Urinary bladder (tissue), 3 donors: ENCODE measurements at regions not wholly inside any gene's neighbourhood (a gene's known extent, or its start where the extent isn't known, plus 50 kb on each side); places are given as distances from the start of the nearest gene placed in this dataset.

Experiments used
- DNase-seq: peaks from one replicate; pipeline ENCODE4 v3.0.0-alpha.2; 2015; ENCODE audit errors: extremely low spot score
- H3K27ac ChIP-seq: one replicate; pipeline ENCODE4 v1.5.1; 2013; ENCODE audit warnings: low read depth, mild to moderate bottlenecking, moderate library complexity
- H3K36me3 ChIP-seq: one replicate; pipeline ENCODE4 v1.6.1; 2013; ENCODE audit warnings: mild to moderate bottlenecking, moderate library complexity; ENCODE audit not compliant: insufficient read depth
- H3K4me1 ChIP-seq: one replicate; pipeline ENCODE4 v1.6.1; 2013; ENCODE audit warnings: mild to moderate bottlenecking, moderate library complexity; ENCODE audit not compliant: insufficient read depth
- H3K4me3 ChIP-seq: one replicate; pipeline ENCODE4 v1.5.1; 2013; ENCODE audit warnings: low read depth, low read length
- WGBS: extraction: QIAGEN DNeasy Blood & Tissue Kit; methylation state at CpG from one replicate; pipeline ENCODE4 v1.1.7; 2013; 5-methylcytosine and 5-hydroxymethylcytosine counted together
- donor health status: healthy with polysubstance abuse.
- donor health status: healthy.

DNA sequence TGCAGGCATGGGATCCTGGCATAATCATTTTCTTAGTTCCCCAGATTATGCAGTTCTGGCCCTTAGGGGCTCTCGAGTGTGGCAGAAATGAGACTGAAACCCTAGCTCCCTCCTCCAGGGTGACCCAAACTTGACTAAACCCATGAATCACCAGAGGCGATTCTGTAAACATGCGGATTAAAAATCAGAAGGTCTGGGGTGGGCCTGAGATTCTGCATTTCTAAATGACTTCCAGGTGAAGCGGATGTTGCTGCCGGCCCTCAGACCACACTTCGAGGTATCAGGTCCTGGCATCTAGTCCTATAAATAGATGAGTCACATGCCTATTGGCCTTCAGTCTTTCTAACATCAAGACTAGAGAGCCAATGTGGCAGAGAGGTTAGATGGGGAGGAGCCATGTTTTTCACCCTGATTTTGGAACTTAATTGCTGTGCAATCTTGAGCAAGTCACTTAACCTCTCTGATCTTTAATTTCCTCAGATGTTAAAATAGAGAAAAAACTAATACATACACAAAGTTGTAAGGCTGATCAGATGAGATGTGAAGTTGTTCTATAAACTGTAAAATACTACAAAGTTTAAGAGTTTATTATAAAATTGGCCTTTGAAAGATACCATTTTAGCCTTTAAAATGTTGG is 431.2 kb downstream of the FOXO1 start:
- Histone ChIP-seq H3K4me3 (no peak overlapping the region), H3K36me3 (no peaks in the 10 kb centered on the region), H3K4me1 (peaks cover 3% of the 10 kb centered on the region), H3K27ac (no peak overlapping the region)
- 67% methylated on average over 6 of the region's 6 CpGs for WGBS
- no peak for DNase-seq

DNA sequence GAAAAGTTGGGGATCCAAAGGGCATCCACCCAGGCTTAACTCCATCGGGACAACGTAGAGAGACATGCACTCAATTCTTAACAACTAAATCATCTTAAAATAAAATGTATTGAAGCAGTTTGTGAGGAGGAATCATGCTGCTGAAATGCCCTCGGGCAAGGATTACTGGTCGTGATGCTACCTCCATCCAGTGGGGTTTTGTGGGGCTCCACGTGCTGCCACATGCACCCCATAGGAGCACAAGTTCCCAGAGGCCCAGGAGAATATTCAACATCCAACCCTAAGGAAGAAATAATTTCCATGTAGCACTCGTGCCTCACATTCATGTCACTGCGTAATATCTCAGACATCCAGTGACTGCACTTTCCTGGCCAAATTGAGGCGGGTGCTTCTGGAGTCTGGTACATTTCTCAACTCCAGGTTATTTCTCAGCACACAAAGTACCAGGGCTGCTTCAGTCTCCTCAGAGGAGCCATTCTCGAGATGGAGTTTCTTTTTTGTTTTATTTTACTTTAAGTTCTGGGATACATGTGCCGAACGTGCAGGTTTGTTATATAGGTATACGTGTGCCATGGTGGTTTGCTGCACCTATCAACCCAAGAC is 429.8 kb downstream of the FOXO1 start:
- Histone ChIP-seq H3K27ac (no peak overlapping the region), H3K36me3 (no peaks in the 10 kb centered on the region), H3K4me3 (no peak overlapping the region), H3K4me1 (peaks cover 3% of the 10 kb centered on the region)
- no peak for DNase-seq
- 73% methylated on average over 12 of the region's 12 CpGs for WGBS

DNA sequence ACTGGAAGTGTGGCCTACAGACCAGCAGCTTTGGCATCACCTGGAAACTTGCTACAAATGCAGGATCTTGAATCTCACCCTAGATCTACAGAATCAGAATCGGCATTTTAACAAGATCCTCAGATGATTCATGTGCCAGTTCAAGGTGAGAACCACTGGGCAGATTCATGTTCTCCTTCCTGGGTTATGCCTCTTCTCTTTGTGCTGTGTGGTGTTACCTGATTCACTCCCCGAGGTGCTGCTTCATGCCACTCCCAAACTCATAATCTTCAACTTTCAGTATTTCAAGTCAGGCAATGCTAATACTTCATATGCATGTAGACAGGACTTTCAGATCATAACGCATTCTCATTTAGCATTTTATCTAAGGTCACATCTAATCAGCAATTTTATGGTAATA is 427.7 kb downstream of the FOXO1 start:
- H3K36me3 ChIP-seq = no peaks in the 10 kb centered on the region
- 89% methylated on average over 3 of the region's 3 CpGs for WGBS
- no peak overlapping the region for H3K4me3 ChIP-seq
- no peak for DNase-seq
- H3K4me1 ChIP-seq = peaks cover 3% of the 10 kb centered on the region
- no peak overlapping the region for H3K27ac ChIP-seq

DNA sequence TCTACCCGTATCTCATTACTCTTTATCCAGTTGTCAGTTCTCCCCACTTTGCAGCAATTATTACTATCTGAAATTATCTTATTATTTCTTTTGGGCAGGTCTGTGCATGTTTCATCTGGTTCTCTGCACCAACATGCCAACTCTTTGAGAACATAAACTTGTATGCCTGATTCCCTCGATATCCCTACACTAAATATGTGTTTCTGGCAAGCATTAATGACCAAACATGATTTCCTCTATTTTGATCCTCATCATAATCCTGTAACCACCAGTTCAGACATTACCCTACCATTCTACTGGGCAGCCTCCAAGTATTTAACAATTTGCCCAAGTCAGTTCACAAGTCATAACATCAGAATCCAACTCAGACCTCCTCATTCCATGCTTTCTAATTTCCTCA is 426.1 kb downstream of the FOXO1 start:
- no peak overlapping the region for H3K27ac ChIP-seq
- no peak for DNase-seq
- H3K36me3 ChIP-seq = no peaks in the 10 kb centered on the region
- no peak overlapping the region for H3K4me3 ChIP-seq
- H3K4me1 ChIP-seq = no peaks in the 10 kb centered on the region
- WGBS = 85% methylated on average over 2 of the region's 2 CpGs

DNA sequence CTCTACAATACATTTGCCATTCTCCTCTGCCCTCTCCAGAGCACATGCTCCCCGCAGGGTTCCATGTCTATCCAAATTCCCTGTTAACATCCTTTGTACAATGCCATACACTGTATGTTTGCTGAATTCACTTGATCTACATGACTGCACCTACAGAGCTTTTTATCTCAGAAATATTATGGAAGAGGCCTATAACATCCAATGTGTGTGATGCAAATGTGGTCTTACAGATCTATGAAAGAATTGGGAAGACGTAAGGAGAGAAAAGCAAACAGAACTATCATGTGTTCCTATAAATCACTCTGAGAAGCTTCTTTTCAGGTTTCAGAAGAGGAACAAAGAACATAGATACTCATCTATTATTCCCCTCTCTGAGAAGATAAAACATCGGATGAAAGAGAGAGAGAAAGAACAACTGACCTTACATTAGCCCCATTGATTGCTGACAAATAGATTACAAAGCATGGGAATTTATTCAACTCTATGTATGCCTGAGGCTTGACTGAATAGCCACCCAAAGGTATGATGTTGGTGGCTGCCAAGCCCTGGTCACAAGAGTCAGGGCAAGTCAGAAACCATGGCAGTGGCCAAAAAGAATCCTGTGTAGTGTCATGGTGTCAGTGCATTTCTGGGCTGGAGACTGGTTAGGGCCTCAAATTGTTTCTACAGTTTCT is 425.2 kb downstream of the FOXO1 start:
- H3K4me3 ChIP-seq = no peak overlapping the region
- no peak overlapping the region for H3K27ac ChIP-seq
- DNase-seq = no peak
- no peaks in the 10 kb centered on the region for H3K4me1 ChIP-seq
- 90% methylated on average over 3 of the region's 3 CpGs for WGBS
- H3K36me3 ChIP-seq = no peaks in the 10 kb centered on the region

DNA sequence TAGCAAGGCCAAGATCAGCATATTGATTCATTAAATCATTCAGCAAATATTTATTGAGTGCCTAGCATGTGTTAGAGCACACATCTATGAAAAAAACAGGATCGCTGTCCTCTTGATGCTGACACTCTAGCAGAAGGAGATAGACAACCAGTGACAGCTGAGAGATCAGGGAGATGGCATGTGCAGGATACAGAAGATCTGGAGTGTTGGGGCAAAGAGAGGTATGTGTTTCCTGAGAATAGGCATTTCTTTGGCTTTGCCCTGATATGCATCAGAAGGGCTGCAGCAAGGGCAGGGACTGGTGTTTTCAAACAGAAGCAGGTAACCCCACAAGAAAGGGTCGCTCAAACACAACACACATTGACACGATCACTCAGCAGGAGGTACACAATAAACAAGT is 423.4 kb downstream of the FOXO1 start:
- Histone ChIP-seq H3K4me1 (no peaks in the 10 kb centered on the region), H3K36me3 (no peaks in the 10 kb centered on the region), H3K27ac (no peak overlapping the region), H3K4me3 (no peak overlapping the region)
- DNase-seq = no peak
- WGBS = 91% methylated on average over 3 of the region's 3 CpGs

DNA sequence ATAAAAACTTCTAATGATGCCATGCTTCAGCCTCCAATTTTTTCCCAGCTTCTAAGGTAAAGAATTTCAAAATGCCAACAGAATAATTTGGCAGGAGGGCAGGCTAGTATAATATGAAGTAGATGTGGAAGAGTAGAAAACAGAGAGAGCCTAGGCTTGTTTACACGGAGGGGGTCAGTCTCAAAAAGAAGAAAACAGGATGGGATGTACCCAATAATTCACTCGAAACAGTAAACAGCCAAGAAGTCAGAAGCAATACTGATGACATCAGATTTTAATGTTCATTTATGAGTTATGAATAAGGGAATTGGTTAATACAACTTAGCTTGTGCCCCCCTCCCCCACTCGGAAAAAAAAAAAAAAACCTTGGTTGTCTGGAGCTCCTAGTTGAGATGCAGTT is 422.5 kb downstream of the FOXO1 start:
- H3K4me3 ChIP-seq = no peak overlapping the region
- H3K27ac ChIP-seq = no peak overlapping the region
- no peaks in the 10 kb centered on the region for H3K4me1 ChIP-seq
- 58% methylated on average over 3 of the region's 3 CpGs for WGBS
- DNase-seq = no peak
- no peaks in the 10 kb centered on the region for H3K36me3 ChIP-seq

DNA sequence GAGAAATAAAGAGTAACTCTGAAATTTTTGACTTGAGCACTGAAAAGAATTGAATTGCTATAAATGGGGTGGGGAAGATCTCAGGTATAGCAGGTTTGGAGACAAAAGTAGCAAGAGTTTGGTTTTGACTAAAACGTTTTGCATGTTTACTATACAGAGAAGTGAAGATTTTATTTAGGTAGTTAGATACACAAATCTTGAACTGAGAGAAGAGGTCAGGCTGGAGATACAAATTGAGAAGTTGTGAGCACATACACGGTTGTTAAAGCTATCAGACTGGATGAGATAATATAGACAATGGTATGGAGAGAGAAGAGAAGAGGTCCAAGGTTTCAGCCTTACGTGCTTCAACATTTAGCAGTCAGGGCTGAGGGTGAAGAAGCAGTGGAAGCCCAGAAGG is 420.9 kb downstream of the FOXO1 start:
- Histone ChIP-seq H3K4me1 (no peaks in the 10 kb centered on the region), H3K36me3 (no peaks in the 10 kb centered on the region), H3K4me3 (no peak overlapping the region), H3K27ac (no peak overlapping the region)
- DNase-seq = no peak
- 44% methylated on average over 3 of the region's 3 CpGs for WGBS

DNA sequence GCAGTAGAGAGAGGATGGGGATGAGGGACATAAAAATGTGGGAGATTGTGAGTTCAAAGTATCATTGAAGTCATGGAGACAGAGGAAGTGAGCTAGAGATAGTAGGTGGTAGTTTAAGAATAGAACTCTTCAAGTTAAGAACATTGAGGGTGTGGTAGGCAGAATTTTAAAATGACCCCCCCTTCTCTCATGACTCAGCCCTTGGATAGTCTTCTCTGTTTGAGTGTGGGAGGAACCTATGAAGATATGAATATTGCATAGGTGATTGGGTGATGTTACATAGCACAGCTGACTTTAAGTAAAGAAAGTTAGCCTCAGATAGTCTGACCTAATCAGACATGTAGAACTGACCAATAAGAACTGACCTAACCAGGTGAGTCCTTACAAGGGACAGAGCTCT is 418.6 kb downstream of the FOXO1 start:
- Histone ChIP-seq H3K27ac (no peak overlapping the region), H3K36me3 (no peaks in the 10 kb centered on the region), H3K4me3 (no peak overlapping the region), H3K4me1 (no peaks in the 10 kb centered on the region)
- no peak for DNase-seq

DNA sequence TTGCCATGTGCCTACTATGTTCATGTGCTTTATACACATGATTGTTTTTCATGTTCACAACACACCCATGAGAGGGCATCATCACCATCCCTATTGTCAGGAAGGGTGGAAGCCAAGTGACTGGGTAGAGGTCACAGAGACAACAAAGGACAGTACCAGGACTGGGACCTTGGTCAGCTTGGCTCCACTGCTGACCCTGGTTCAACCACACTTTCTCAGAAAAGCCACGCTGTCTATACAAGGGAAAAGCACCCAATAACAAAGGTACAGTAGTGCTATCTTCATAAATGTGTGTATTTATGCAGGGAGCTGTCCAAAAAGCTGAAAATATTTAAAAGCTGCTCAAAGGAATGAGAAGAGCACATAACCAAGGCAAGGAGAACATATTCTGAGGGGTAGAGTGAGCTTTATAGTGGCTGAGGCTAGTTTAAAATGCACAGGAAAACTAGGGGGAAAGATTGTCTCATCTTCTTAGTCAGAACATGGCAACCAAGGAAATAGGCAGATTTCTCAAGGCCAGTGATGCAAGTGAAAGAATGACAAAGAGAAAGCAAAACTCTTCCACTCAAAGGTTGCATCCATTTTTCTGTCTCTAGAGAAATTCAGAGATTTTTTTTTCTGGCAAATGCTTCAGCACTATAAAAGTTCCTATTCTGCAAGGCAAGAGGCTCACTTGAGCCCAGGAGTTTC is 415.0 kb downstream of the FOXO1 start:
- H3K27ac ChIP-seq = no peak overlapping the region
- 69% methylated on average over 1 of the region's 1 CpG for WGBS

DNA sequence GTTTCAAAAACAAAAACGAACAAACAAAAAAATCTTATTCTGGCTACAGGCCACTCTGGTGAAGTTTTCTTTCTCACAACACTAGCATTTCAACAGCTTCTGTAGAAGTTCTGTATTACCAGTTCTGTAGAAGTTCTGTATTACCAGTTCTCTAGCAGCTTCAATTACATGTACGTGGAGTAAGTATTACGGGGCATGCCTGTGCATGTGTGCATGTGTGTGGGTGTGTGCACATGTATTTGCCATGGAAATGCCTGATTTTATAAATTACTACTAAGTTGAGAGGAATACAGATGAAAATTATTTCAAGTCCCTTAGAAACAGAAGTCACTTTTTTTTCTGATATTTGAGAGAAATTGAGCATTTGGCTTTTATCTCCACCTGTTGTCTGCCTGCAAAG is 414.2 kb downstream of the FOXO1 start:
- DNase-seq = no peak
- H3K4me3 ChIP-seq = no peak overlapping the region
- H3K36me3 ChIP-seq = no peaks in the 10 kb centered on the region
- no peaks in the 10 kb centered on the region for H3K4me1 ChIP-seq
- no peak overlapping the region for H3K27ac ChIP-seq
- WGBS = 80% methylated on average over 3 of the region's 3 CpGs

More for the DNA sequence above, 415.0 kb downstream of the FOXO1 start:
- H3K4me3 ChIP-seq = no peak overlapping the region
- no peaks in the 10 kb centered on the region for H3K4me1 ChIP-seq
- DNase-seq = no peak
- no peaks in the 10 kb centered on the region for H3K36me3 ChIP-seq

DNA sequence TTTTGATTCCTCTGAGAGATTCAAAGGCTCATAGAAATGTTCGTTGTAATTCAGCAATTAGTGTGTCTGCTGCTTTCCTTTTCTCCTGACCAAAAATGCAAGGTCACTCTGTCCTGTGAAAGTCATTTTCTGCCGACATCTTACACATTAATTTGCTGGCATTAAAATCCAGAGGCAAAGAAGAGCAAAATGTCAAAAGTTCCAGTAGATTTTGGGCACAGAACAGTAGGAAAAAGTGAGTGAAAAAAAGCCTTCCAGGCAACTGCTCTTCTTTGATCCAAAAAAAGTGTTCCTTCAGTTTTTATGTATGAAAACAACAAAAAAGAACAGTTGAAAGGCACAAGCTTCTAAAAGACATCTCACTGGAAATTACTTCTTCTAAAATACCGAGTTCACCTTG is 413.8 kb downstream of the FOXO1 start:
- WGBS = 79% methylated on average over 3 of the region's 3 CpGs
- Histone ChIP-seq H3K4me3 (no peak overlapping the region), H3K36me3 (no peaks in the 10 kb centered on the region), H3K27ac (no peak overlapping the region), H3K4me1 (no peaks in the 10 kb centered on the region)
- DNase-seq = no peak

DNA sequence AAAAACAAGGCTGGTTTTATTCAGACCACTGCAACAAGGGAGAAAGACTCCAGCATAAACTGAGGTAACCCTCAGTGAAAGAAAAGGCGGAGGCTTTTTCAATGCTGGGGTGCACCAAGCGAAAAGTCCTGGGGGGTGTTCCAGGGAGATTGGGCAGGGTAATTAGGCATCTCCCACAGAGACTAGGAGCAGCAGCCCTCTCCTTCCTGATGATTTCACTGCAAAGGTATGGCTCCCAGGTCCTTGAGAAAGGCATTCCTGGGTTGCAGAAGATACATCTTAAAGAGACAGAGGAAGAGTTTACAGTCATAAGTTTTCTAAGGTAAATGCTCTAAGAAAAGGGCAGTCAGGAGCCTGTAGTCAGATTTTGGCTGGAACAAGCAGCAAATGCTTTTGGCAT is 412.0 kb downstream of the FOXO1 start:
- Histone ChIP-seq H3K27ac (no peak overlapping the region), H3K4me3 (no peak overlapping the region), H3K36me3 (no peaks in the 10 kb centered on the region), H3K4me1 (no peaks in the 10 kb centered on the region)
- DNase-seq = no peak
- 96% methylated on average over 2 of the region's 2 CpGs for WGBS

DNA sequence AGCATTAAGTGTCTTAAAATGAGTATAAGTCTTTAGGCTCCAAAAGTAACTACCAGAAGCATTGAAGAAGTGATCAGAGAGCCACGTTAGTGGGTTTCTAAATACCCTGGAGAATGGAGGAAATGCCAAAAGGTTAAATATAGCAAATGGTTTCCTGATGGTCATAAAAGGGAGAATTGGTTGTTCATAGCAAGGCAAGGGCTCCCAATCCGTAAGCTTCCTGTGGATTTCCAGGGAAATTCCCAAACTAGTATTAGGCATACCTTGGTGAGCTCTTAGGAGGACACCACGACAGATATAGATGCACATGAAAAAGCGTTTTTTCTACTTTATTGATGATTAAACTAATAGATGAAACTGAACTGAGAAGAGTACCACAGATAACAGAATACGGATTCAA is 410.9 kb downstream of the FOXO1 start:
- no peak for DNase-seq
- Histone ChIP-seq H3K4me3 (no peak overlapping the region), H3K27ac (no peak overlapping the region), H3K36me3 (no peaks in the 10 kb centered on the region), H3K4me1 (no peaks in the 10 kb centered on the region)
- 81% methylated on average over 5 of the region's 5 CpGs for WGBS
